GM23338 (cell line): ENCODE measurements at regions not wholly inside any gene's neighbourhood (a gene's known extent, or its start where the extent isn't known, plus 50 kb on each side); places are given as distances from the start of the nearest gene placed in this dataset.

Experiments
- EZH2 ChIP-seq: fragments of 200-600 bp; sonication (generic); IDR thresholded peaks from one replicate; pipeline ENCODE4 v1.8.0; 2017; ENCODE audit warnings: antibody characterized with exemption, mild to moderate bottlenecking, low read depth; ENCODE audit not compliant: unreplicated experiment
- EZH2phosphoT487 ChIP-seq: fragments of 200-600 bp; sonication (generic); IDR thresholded peaks from one replicate; pipeline ENCODE4 v1.8.1; 2018; ENCODE audit warnings: antibody characterized with exemption; ENCODE audit not compliant: unreplicated experiment
- JUNB ChIP-seq: IDR thresholded peaks from one replicate; pipeline ENCODE4 v1.6.1; 2016; ENCODE audit warnings: antibody characterized with exemption; ENCODE audit not compliant: unreplicated experiment
- POLR2AphosphoS5 ChIP-seq: IDR thresholded peaks from 2 replicates; pipeline ENCODE4 v1.6.1; 2016; ENCODE audit warnings: antibody characterized with exemption, low read depth
- ZNF114 ChIP-seq: fragments of 250-450 bp; sonication (Bioruptor Pico); IDR thresholded peaks from 2 replicates; pipeline ENCODE4 v1.5.0; 2020; ENCODE audit warnings: mild to moderate bottlenecking, moderate library complexity
- TF ChIP-seq, protein P1 (sequence below), 2 experiments: fragments of 200-600 bp in 1 of 2; sonication (generic) in 1 of 2; conservative IDR thresholded peaks; 2 replicates each; pipeline versions ENCODE4 v1.5.1 to v1.6.1; 2016 to 2017; ENCODE audit warnings: antibody characterized with exemption in 2 of 2, low read depth in 2 of 2, mild to moderate bottlenecking in 2 of 2, moderate library complexity in 1 of 2
- TF ChIP-seq, protein P2 (sequence below): IDR thresholded peaks from one replicate; pipeline ENCODE4 v1.6.1; 2018; ENCODE audit warnings: antibody characterized with exemption; ENCODE audit not compliant: unreplicated experiment

DNA sequence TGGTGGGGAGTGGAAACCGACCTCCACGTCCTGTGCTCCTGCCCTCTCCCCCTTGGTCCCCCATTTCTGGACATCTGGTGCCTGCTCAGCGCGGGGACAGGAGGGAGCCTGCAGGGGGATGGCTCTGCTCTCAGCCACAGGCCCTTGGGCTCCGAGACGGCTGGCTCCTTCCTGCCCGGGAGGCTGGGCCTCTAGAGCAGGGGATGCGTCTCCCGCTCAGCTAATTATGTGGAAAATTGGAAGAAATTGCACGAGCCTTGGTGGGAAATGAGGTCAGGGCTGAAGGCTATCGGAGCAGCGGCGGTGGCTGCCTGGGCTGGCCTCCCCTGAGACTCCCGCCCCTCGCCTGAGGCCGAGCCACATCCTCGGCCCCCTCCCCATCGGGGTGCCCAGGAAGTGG, 154.6 kb upstream of the CIBAR2 start:
- TF ChIP-seq, protein P1, sequence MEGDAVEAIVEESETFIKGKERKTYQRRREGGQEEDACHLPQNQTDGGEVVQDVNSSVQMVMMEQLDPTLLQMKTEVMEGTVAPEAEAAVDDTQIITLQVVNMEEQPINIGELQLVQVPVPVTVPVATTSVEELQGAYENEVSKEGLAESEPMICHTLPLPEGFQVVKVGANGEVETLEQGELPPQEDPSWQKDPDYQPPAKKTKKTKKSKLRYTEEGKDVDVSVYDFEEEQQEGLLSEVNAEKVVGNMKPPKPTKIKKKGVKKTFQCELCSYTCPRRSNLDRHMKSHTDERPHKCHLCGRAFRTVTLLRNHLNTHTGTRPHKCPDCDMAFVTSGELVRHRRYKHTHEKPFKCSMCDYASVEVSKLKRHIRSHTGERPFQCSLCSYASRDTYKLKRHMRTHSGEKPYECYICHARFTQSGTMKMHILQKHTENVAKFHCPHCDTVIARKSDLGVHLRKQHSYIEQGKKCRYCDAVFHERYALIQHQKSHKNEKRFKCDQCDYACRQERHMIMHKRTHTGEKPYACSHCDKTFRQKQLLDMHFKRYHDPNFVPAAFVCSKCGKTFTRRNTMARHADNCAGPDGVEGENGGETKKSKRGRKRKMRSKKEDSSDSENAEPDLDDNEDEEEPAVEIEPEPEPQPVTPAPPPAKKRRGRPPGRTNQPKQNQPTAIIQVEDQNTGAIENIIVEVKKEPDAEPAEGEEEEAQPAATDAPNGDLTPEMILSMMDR (conservative IDR thresholded peaks at IDR 0.05; ENCODE audit: low read depth in 2 of 2), result no peak
- TF ChIP-seq EZH2phosphoT487 (no peak), POLR2AphosphoS5 (no peak), EZH2 (no peak), JUNB (no peak), ZNF114 (no peak)
- TF ChIP-seq, protein P2, sequence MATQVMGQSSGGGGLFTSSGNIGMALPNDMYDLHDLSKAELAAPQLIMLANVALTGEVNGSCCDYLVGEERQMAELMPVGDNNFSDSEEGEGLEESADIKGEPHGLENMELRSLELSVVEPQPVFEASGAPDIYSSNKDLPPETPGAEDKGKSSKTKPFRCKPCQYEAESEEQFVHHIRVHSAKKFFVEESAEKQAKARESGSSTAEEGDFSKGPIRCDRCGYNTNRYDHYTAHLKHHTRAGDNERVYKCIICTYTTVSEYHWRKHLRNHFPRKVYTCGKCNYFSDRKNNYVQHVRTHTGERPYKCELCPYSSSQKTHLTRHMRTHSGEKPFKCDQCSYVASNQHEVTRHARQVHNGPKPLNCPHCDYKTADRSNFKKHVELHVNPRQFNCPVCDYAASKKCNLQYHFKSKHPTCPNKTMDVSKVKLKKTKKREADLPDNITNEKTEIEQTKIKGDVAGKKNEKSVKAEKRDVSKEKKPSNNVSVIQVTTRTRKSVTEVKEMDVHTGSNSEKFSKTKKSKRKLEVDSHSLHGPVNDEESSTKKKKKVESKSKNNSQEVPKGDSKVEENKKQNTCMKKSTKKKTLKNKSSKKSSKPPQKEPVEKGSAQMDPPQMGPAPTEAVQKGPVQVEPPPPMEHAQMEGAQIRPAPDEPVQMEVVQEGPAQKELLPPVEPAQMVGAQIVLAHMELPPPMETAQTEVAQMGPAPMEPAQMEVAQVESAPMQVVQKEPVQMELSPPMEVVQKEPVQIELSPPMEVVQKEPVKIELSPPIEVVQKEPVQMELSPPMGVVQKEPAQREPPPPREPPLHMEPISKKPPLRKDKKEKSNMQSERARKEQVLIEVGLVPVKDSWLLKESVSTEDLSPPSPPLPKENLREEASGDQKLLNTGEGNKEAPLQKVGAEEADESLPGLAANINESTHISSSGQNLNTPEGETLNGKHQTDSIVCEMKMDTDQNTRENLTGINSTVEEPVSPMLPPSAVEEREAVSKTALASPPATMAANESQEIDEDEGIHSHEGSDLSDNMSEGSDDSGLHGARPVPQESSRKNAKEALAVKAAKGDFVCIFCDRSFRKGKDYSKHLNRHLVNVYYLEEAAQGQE, result no peak
